IMR-90 (cell line): ENCODE measurements at regions not wholly inside any gene's neighbourhood (a gene's known extent, or its start where the extent isn't known, plus 50 kb on each side); places are given as distances from the start of the nearest gene placed in this dataset.

Experiments used
- ATAC-seq: fragments of 200-7000 bp; cut with Tn5 transposase; 2 replicates; pipeline ENCODE4 v1.9.1; 2020; ENCODE audit warnings: low read depth, mild to moderate bottlenecking, moderate library complexity
- BruUV-seq: library from RNA; stranded (reverse); fragments of 400-500 nt; replicated peaks from 2 replicates; lab custom pipeline; 2021; lab: Mats Ljungman, UMichigan
- CTCF ChIA-PET: fragments of 300-600 bp; formaldehyde crosslinking; extraction: SDS; loops from one replicate; lab custom pipeline; 2021; ENCODE audit warnings: antibody characterized with exemption; lab: Yijun Ruan, JAX
- POLR2A ChIA-PET: fragments of 300-600 bp; sonication (Branson Sonifier 250); formaldehyde crosslinking; loops from one replicate; lab custom pipeline; 2022; ENCODE audit warnings: antibody characterized with exemption; ENCODE audit not compliant: unreplicated experiment; lab: Charles Lee
- DNase-seq: peaks from one replicate; pipeline ENCODE4 v3.0.0; 2013
- H2AFZ ChIP-seq: replicated peaks from 2 replicates; pipeline ENCODE3; 2013; ENCODE audit warnings: low read length, mild to moderate bottlenecking; ENCODE audit not compliant: poor library complexity
- H2AK5ac ChIP-seq: 2 replicates; pipeline ENCODE4 v1.6.1; 2013; ENCODE audit warnings: low read depth, low read length, inconsistent platforms
- H2AK9ac ChIP-seq: replicated peaks from 2 replicates; pipeline ENCODE3; 2013; ENCODE audit warnings: mild to moderate bottlenecking, low read depth, low read length, moderate library complexity; ENCODE audit not compliant: poor library complexity
- H2BK120ac ChIP-seq: 2 replicates; pipeline ENCODE4 v1.6.1; 2013; ENCODE audit warnings: low read depth, low read length, inconsistent platforms
- H2BK15ac ChIP-seq: 3 replicates; pipeline ENCODE4 v1.6.1; 2013; ENCODE audit warnings: low read depth, low read length, inconsistent platforms
- H2BK20ac ChIP-seq: 2 replicates; pipeline ENCODE4 v1.6.1; 2013; ENCODE audit warnings: low read depth, mild to moderate bottlenecking, inconsistent platforms, low read length, moderate library complexity
- H2BK5ac ChIP-seq: 2 replicates; pipeline ENCODE4 v1.6.1; 2013; ENCODE audit warnings: mild to moderate bottlenecking, low read depth, low read length, inconsistent platforms; ENCODE audit not compliant: poor library complexity, severe bottlenecking
- H3K14ac ChIP-seq: replicated peaks from 2 replicates; pipeline ENCODE4 v1.6.1; 2013; ENCODE audit warnings: low read depth, low read length, inconsistent platforms
- H3K18ac ChIP-seq: 2 replicates; pipeline ENCODE4 v1.6.1; 2013; ENCODE audit warnings: low read depth, low read length, control low read depth
- H3K23ac ChIP-seq: 2 replicates; pipeline ENCODE4 v1.6.1; 2013; ENCODE audit warnings: low read depth, low read length, inconsistent platforms
- H3K27ac ChIP-seq: 2 replicates; pipeline ENCODE4 v1.5.1; 2013; ENCODE audit warnings: mild to moderate bottlenecking, control low read depth, low read length; ENCODE audit not compliant: insufficient read depth
- H3K27me3 ChIP-seq: 2 replicates; pipeline ENCODE4 v1.6.1; 2013; ENCODE audit warnings: low read length; ENCODE audit not compliant: control insufficient read depth, insufficient read depth
- H3K36me3 ChIP-seq: 2 replicates; pipeline ENCODE4 v1.6.1; 2013; ENCODE audit warnings: low read length, mixed read lengths; ENCODE audit not compliant: control insufficient read depth, insufficient read depth
- H3K4ac ChIP-seq: 2 replicates; pipeline ENCODE4 v1.6.1; 2013; ENCODE audit warnings: low read depth, low read length, inconsistent platforms
- H3K4me1 ChIP-seq: 2 replicates; pipeline ENCODE4 v1.6.1; 2013; ENCODE audit warnings: low read length, mixed read lengths; ENCODE audit not compliant: control insufficient read depth, insufficient read depth
- H3K4me2 ChIP-seq: 2 replicates; pipeline ENCODE4 v1.6.1; 2013; ENCODE audit warnings: low read depth, mild to moderate bottlenecking, control low read depth, low read length, moderate library complexity
- H3K4me3 ChIP-seq: 2 replicates; pipeline ENCODE4 v1.5.1; 2013; ENCODE audit warnings: low read depth, mild to moderate bottlenecking, control low read depth, low read length, moderate library complexity; ENCODE audit not compliant: insufficient read depth
- H3K56ac ChIP-seq: 2 replicates; pipeline ENCODE4 v1.6.1; 2013; ENCODE audit warnings: low read length, inconsistent platforms; ENCODE audit not compliant: insufficient read depth; ENCODE audit errors: extremely low read depth
- H3K79me1 ChIP-seq, 2 experiments: 2 replicates each; pipeline ENCODE4 v1.6.1; 2013; ENCODE audit warnings: low read length in 2 of 2, inconsistent platforms in 1 of 2, low read depth in 1 of 2
- H3K9ac ChIP-seq: 2 replicates; pipeline ENCODE4 v1.6.1; 2013; ENCODE audit warnings: low read depth, low read length, control low read depth
- H3K9me1 ChIP-seq: 2 replicates; pipeline ENCODE4 v1.6.1; 2013; ENCODE audit warnings: low read length, inconsistent platforms; ENCODE audit not compliant: insufficient read depth
- H3K9me3 ChIP-seq: 2 replicates; pipeline ENCODE4 v1.6.1; 2013; ENCODE audit warnings: low read length; ENCODE audit not compliant: control insufficient read depth, insufficient read depth
- H4K20me1 ChIP-seq: 2 replicates; pipeline ENCODE4 v1.6.1; 2013; ENCODE audit warnings: low read length, inconsistent platforms; ENCODE audit not compliant: insufficient read depth
- H4K5ac ChIP-seq: 2 replicates; pipeline ENCODE4 v1.6.1; 2013; ENCODE audit warnings: mild to moderate bottlenecking, low read depth, low read length, control low read depth
- H4K8ac ChIP-seq, 2 experiments: 2 replicates each; pipeline ENCODE4 v1.6.1; 2013; ENCODE audit warnings: low read depth in 2 of 2, low read length in 2 of 2, control low read depth in 1 of 2, inconsistent platforms in 1 of 2
- H4K91ac ChIP-seq: 2 replicates; pipeline ENCODE4 v1.6.1; 2013; ENCODE audit warnings: low read depth, low read length, inconsistent platforms; ENCODE audit not compliant: insufficient read depth
- BHLHE40 ChIP-seq: fragments of 150-350 bp; IDR thresholded peaks from 2 replicates; pipeline ENCODE4 v1.6.1; 2016; ENCODE audit warnings: mild to moderate bottlenecking, low read depth, low read length
- SMC3 ChIP-seq: fragments of 150-350 bp; IDR thresholded peaks from 2 replicates; pipeline ENCODE4 v1.6.1; 2016; ENCODE audit warnings: low read depth, mild to moderate bottlenecking, antibody characterized with exemption, low read length, moderate library complexity
- WGBS, 2 experiments: methylation state at CpG; one replicate each; pipeline versions ENCODE4 v1.1.5 to v1.1.7; 2013; ENCODE audit warnings: missing lambda C conversion rate in 2 of 2; ENCODE audit not compliant: insufficient read length in 1 of 2; ENCODE audit errors: extremely low coverage in 2 of 2; 5-methylcytosine and 5-hydroxymethylcytosine counted together
- dilution Hi-C: fragments of 300-500 bp; cut with HindIII; formaldehyde crosslinking; loops from one replicate; pipeline ENCODE4 v1.14.3; 2018; ENCODE audit warnings: low sequenced_read_pairs; ENCODE audit not compliant: unreplicated experiment
- in situ Hi-C: fragments of 300-500 bp; cut with MboI; formaldehyde crosslinking; loops from 3 replicates; pipeline ENCODE4 v1.14.3; 2019; ENCODE audit warnings: low sequenced_read_pairs, inconsistent platforms, mixed read lengths
- intact Hi-C: fragments of 100-400 bp; cut with micrococcal nuclease; formaldehyde crosslinking; loops from 2 replicates; pipeline ENCODE4 v1.10.0; 2022

DNA sequence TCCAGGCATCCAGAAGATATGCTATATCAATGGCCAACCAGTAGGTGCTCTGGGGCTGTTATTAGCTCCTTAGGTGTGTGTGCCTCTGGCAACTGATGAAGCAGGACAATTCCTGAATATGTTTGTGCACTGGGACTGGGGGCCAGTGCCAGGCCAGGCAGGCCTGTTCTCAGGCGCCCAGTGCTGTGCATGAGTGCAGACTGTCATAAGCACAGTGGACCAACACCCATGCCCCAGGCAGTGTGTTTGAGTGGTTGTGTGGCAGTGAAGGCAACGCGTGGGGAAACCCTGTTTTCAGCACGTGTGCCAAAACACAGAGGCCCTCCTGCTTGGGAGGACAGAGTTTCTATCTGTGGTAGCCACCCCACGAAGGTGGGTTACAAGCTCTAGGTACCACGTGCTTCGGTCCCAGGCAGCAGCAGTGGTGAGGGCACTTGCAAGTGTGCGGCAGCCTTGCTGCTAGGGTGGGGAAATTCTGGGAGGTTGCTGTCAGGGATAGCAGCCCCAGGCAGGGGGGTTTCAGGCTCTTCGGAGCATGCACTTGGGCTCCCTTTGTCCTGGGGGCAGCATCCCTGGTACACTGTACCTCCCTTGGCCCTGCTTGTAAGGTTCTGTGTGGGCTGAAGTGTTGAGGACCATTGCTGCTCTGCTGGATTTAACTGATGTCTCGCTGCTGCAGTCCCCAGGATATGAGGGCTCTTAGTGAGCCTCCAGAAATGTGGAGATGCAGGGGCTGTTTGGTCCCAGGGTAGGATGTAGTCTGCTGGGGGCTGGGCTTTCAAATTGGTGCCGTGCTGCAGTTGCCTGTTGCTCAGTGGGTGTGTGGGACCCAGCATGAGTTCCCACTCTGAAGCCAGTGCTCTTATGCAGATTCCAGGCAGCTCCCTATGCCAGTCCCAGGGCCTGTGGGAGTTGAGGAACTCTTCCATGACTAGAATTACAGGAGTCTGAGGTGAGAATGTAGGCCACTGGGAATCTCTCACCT lies 280.9 kb downstream of the RPRM start:
- no peaks in the 10 kb centered on the region for H4K20me1 ChIP-seq
- no peak overlapping the region for H2AK9ac ChIP-seq
- in situ Hi-C loops, result no loop called here
- H3K4me3 ChIP-seq, result no peak overlapping the region
- H3K36me3 ChIP-seq, result no peaks in the 10 kb centered on the region
- no peak overlapping the region for H4K91ac ChIP-seq
- dilution Hi-C loops, result no loop called here
- intact Hi-C loops, result no loop called here
- 31% methylated on average over 4 of the region's 11 CpGs; no CpG with 5 or more reads in 1 of the 2 experiments for WGBS, 2 experiments
- no peak overlapping the region for H4K5ac ChIP-seq
- H3K14ac ChIP-seq, result no peak overlapping the region
- H3K56ac ChIP-seq, result no peak overlapping the region
- H2BK20ac ChIP-seq, result no peak overlapping the region
- no peak overlapping the region for H2BK15ac ChIP-seq
- H3K18ac ChIP-seq, result no peak overlapping the region
- H2AFZ ChIP-seq, result no peak overlapping the region
- H3K23ac ChIP-seq, result no peak overlapping the region
- H3K27me3 ChIP-seq, result no peaks in the 10 kb centered on the region
- TF ChIP-seq SMC3, result no peak
- no peak for TF ChIP-seq BHLHE40
- H2BK120ac ChIP-seq, result no peak overlapping the region
- H3K9me1 ChIP-seq, result no peaks in the 10 kb centered on the region
- no TSS peak for BruUV-seq
- no peak overlapping the region for H3K9ac ChIP-seq
- H2BK5ac ChIP-seq, result no peak overlapping the region
- ChIA-PET CTCF (interaction anchor here (0.6 kb wide), 1 partner anchor 185 kb away, joined by 3 read pairs; no protein-coding TSS in a partner anchor), POLR2A (no interaction called here)
- H3K9me3 ChIP-seq, result peaks cover 38% of the 10 kb centered on the region
- no peak overlapping the region for H2AK5ac ChIP-seq
- H4K8ac ChIP-seq, result no peak overlapping the region
- ATAC-seq (no peak), DNase-seq (no peak)
- no peak overlapping the region for H3K27ac ChIP-seq
- H3K4me1 ChIP-seq, result no peaks in the 10 kb centered on the region
- no peaks in the 10 kb centered on the region for H3K79me1 ChIP-seq
- H3K4ac ChIP-seq, result no peak overlapping the region
- no peak overlapping the region for H3K4me2 ChIP-seq
